D721Med (cell line): ENCODE measurements at regions not wholly inside any gene's neighbourhood (a gene's known extent, or its start where the extent isn't known, plus 50 kb on each side); places are given as distances from the start of the nearest gene placed in this dataset.

ENCODE experiments used
- DNase-seq: peaks from one replicate; pipeline ENCODE4 v3.0.0; 2011; ENCODE audit warnings: low spot score; ENCODE audit not compliant: insufficient read length
- FAIRE-seq: peaks from 2 replicates; lab custom pipeline; 2011; peaks lifted over from hg19 to GRCh38; lab: Jason Lieb, UNC
- CTCF ChIP-seq: IDR thresholded peaks from 2 replicates; pipeline ENCODE4 v1.5.1; 2012; ENCODE audit warnings: mild to moderate bottlenecking, control low read depth; ENCODE audit not compliant: insufficient read depth; ENCODE audit errors: missing control alignments

- FAIRE-seq, result no peak
- DNase-seq, result no peak
- no peak for TF ChIP-seq CTCF
These were observed 461.9 kb downstream of the UTRN start for GRCh38 chr6:144746902-144747469.

DNA sequence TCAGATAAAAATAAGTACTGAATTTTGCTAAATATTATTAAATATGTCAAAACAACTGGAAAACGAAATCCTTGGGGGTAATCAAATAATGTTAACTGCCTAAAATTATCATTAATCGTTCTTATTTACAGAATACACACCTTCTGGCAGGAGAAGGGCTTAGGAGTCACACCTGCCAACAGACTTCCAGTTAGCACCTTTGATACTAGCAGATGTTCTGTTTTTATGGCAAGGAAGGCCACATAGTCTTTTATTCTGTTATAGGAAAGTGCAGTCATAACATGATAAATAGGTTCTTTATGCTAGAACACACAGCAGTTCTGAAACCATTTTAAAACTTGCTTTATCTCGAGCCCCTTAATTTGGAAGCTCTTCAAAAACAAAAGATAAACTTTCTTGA, 464.1 kb downstream of the UTRN start:
- no peak for FAIRE-seq
- no peak for DNase-seq
- no peak for TF ChIP-seq CTCF

DNA sequence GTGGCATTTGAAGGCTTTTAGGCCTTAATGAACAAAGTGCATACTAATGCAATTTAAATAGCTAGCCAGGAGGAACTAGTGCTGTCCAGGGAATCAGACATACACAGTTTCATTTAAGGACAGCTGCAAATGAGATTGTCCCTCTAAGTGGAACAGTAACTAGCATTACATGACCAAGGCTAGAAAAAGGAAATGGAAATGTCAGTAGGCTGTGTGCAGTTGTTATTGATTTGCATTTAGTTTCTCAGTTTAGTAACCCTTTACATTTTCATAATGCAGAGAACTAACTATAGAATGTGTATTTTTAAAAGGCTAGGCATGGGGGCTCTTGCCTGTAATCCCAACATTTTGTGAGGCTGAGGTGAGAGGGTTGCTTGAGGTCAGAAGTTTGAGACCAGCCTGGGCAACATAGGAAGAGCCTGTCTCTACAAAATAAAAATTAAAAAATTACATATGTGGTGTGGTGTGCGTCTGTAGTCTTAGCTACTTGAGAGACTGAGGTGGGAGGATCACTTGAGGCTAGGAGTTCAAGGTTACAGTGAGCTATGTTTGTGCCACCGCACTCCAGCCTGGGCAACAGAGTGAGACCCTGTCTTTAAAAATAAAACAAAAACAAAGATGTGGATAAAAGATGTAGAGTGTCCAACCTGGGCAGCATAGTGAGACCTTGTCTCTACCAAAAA, 468.0 kb downstream of the UTRN start:
- DNase-seq, result no peak
- TF ChIP-seq CTCF, result no peak
- FAIRE-seq, result no peak

DNA sequence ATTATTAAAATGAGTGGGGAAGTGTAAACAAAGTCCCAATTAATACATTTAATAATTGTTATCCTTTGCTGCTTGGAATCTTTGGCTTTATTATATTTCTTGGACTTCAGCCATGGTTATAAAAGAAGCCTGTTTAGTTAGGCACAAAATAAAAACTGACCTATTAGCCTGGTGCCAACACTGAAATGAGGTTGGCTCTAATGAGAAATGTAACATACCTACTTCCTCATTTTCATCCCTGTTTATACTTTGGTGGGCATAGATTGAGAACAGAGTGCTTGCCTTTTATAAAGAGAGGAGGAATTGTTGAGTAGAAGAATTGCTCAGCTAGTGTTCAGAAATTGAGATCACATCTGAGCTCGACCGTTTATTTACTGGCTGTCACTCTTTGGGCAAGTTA, 471.3 kb downstream of the UTRN start:
- FAIRE-seq (no peak), DNase-seq (no peak)
- TF ChIP-seq CTCF, result no peak

- DNase-seq, result no peak
- FAIRE-seq, result no peak
- TF ChIP-seq CTCF, result no peak
These were observed 472.2 kb downstream of the UTRN start for GRCh38 chr6:144757299-144757698.

- DNase-seq (no peak), FAIRE-seq (no peak)
- no peak for TF ChIP-seq CTCF
These were observed 472.6 kb downstream of the UTRN start for GRCh38 chr6:144757730-144758129.

DNA sequence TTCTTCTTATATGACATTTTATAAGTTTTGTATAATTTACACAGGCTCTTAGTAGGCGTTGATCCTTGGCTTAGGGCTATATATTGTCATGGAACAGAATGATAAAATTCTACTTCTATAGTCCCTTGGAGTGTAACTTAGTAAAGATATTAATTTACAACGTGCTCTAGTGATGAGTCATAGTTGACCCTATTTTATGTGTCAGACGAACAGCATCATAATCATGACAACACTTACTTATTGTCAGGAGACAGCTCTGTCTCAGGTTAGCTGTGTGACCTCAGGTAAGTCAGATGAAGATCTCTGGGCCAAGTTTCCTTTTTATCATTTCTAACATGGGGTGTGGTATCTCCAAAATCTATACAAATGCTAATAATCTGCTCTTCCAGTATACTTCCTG, 473.5 kb downstream of the UTRN start:
- TF ChIP-seq CTCF, result no peak
- DNase-seq (no peak), FAIRE-seq (no peak)
